GM21723 (cell line): ENCODE measurements at regions not wholly inside any gene's neighbourhood (a gene's known extent, or its start where the extent isn't known, plus 50 kb on each side); places are given as distances from the start of the nearest gene placed in this dataset.
"Not testable (repeated sequence)": the region's sequence is repeated elsewhere in the genome, so short reads cannot be mapped to it uniquely, and the experiment has no call there.

Source experiments
- ATAC-seq: cut with Tn5 transposase; IDR thresholded peaks from one replicate; pipeline ENCODE4 v1.9.1; 2021; ENCODE audit warnings: mild to moderate bottlenecking, moderate library complexity; ENCODE audit not compliant: unreplicated experiment

GRCh38 chr7:9030976-9031375 lies 597.6 kb downstream of the NXPH1 start:
- ATAC-seq: no peak

- no peak for ATAC-seq
These were observed 598.0 kb downstream of the NXPH1 start for GRCh38 chr7:9031386-9031785.

GRCh38 chr7:9036080-9036479 lies 602.7 kb downstream of the NXPH1 start:
- no peak for ATAC-seq

- no peak for ATAC-seq
These were observed 637.9 kb downstream of the NXPH1 start for GRCh38 chr7:9071160-9071762.

GRCh38 chr7:9075774-9076173 lies 642.4 kb downstream of the NXPH1 start:
- ATAC-seq: not testable (repeated sequence)

DNA sequence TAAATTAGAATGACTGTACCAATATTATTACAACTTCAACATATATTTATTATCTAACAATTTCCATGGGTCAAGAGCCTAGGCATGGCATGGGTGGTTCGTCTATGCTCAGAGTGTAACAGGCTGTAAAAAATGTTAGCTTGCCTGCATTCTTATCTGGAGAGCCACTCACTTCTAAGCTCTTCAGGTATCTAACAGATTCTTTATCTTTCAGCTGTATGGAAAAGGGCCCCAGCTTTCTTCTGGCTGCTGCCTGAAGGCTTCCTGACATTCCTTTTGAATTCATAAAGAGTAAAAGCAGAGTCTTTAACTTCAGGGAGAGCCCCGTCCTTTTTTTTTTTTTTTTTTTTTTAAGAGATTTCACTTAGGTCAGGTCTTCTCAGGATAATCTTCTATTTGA lies 648.8 kb downstream of the NXPH1 start:
- no peak for ATAC-seq

- ATAC-seq: no peak
These were observed 650.4 kb downstream of the NXPH1 start for GRCh38 chr7:9083837-9084236.

GRCh38 chr7:9091282-9091681 lies 657.9 kb downstream of the NXPH1 start:
- ATAC-seq: no peak

DNA sequence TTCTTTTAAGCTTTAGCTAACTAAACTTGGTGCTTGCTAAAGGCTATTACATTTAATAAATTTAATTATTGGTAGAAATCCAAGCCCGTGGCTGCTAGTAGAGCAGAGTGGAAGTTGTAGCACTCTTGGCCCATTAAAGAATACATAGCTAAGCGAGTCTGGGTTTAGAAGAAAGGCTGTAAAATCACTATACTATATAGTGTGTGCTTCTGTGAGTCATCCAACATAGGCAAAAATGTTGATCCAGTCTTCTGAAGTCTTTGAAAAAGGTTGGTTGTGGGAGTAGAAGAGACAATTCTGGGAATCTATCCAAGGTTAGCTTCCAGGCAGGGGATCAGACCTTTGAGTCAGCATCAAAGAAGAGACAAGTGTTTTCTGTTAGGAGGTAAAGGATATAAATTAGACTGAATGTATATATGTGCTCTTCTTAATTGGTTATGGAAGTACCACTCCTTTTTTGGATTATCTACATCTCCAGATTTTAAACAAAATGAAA lies 664.2 kb downstream of the NXPH1 start:
- ATAC-seq: no peak

GRCh38 chr7:9100289-9100688 lies 666.9 kb downstream of the NXPH1 start:
- ATAC-seq: no peak

GRCh38 chr7:9102846-9103245 lies 669.4 kb downstream of the NXPH1 start:
- ATAC-seq: no peak

DNA sequence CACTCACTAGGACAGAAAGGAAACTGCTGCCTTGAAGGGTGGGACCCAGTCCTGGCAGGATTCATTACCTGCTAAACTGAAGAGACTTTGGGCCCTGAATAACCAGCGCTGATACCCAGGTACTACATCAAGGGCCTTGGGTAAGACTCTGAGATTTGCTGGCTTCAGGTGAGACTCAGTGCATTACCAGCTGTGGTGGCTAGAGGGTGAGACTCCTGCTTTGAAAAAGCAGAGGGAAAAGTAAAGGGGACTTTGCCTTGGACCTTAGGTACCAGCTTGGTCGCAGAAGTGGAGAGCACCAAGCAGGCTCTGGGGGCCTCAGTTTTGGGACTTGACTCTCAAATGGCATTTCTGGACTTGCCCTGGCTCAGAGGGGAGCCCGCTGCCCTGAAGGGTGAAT lies 673.3 kb downstream of the NXPH1 start:
- no peak for ATAC-seq

DNA sequence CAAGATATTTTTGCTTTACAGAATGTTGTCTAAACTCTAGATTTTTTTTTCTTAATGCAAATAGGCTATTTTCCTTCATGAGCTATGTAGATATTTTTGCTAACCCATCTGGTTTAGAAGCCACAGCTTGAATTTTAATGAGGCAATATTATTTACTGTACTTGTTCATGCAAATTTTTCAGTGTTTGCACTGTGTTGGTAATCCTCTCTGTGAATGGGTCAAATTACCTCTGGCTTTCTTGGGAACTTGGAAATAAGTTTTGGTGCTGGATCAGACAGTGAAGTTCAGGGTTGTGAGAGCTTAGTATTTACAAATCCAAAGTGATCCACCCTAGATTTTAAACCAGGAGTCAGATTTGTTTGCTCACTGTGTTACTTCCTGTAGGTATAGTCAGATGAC lies 686.9 kb downstream of the NXPH1 start:
- no peak for ATAC-seq

GRCh38 chr7:9124320-9124719 lies 690.9 kb downstream of the NXPH1 start:
- no peak for ATAC-seq

DNA sequence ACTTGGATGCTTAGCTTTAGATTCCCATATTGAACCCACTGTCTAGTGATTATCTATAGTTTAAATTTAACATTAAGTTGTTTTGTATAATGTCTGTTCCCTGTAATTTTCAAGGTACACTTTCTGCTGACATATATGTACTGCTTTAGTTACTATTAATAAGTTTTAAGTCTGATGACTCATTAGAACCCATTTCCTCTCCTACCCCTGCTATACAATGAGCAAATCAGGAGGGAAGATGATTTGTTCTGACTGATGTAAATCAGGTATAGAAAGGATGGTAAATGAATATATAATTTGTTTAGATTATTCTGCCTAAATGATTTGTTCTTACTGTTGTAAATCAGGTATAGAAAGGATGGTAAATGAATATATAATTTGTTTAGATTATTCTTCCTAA lies 691.8 kb downstream of the NXPH1 start:
- no peak for ATAC-seq

DNA sequence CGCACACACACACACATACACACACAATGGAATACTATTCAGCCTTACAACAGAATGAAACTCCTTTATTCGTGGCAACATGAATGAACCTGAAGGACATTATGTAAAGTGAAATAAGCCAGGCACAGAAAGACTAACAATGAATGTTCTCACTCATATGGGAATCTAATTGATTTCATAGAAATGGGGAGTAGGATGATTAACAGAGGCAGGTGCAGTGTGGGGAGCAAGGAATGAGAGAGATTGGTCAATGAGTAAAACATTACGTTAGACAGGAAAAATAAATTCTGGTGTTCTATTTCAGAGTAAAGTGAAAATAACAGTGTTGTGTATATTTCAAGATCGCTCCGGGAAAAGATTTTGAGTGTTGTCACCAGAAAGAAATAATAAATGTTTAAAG lies 694.5 kb downstream of the NXPH1 start:
- ATAC-seq: no peak

DNA sequence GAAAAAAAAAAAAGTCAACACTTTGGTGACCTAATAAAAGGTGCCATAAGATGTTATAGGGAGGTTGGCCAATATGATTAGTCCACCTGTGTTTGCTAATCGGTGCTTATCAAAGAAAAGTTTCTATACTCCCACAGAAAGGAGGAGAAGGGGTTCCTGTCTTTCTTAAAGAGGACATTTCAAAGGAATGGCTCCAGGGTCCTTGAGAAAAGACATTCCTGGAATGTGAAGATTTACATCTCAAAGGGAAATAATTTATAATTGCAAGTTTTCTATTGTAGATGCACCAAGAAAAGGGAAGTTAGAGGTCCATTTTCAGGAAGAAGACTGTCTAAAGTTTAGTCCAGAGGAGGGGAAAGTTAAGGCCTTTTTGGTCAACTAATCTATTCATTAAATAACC lies 715.3 kb downstream of the NXPH1 start:
- no peak for ATAC-seq

- no peak for ATAC-seq
These were observed 716.2 kb downstream of the NXPH1 start for GRCh38 chr7:9149499-9150082.

DNA sequence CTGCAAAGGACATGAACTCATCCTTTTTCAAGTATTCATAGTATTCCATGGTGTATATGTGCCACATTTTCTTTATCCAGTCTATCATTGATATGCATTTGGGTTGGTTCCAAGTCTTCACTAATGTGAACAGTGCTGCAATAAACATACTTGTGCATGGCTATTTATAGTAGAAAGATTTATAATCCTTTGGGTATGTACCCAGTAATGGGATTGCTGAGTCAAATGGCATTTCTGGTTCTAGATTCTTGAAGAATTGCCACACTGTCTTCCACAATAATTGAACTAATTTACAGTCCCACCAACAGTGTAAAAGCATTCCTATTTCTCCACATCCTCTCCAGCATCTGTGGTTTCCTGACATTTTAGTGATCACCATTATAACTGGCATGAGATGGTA lies 730.3 kb downstream of the NXPH1 start:
- ATAC-seq: not testable (repeated sequence)

GRCh38 chr7:9175871-9176270 lies 742.5 kb downstream of the NXPH1 start:
- no peak for ATAC-seq

GRCh38 chr7:9181356-9181755 lies 747.9 kb downstream of the NXPH1 start:
- ATAC-seq: no peak

DNA sequence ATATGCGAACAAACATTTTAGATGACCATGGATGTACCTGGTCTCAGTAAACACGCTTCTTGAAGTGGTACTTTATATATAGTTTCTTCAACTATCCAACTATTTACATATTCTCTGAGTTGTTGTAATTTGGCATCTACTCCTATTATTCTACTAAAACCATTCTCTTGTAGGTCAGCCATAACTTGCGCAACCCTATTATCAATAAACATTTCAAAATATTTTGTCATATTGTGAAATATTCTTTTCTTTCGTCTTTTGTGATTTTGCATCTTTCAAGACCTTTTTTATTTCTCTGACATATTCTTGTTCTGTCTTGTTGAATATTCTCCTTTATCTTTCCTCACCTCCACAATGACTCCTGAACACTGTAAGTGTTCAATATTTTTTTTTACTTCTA lies 753.3 kb downstream of the NXPH1 start:
- ATAC-seq: no peak

DNA sequence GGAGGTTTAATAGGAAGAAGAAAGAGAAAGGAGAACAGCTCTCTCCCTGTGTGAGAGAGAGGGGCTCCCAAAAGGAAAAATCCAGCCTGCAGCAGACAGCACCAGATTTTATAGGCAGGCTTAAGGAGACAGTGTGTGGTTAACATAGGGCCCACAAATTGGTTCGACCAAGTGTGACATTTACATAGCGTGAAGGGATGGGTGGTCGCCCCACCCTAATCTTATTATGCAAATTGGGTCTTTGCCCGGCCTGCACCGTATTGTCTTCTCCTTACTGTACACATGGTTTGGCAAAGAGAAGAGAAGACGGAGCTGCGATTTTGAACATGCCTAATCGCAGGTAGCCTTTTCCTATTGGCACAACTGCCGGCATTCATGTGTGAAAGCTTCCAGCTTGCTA lies 756.3 kb downstream of the NXPH1 start:
- ATAC-seq: no peak
